Suprapubic skin (tissue), 4 donors: ENCODE measurements at regions not wholly inside any gene's neighbourhood (a gene's known extent, or its start where the extent isn't known, plus 50 kb on each side); places are given as distances from the start of the nearest gene placed in this dataset.
"Not testable (repeated sequence)": the region's sequence is repeated elsewhere in the genome, so short reads cannot be mapped to it uniquely, and the experiment has no call there.

ENCODE experiments used
- DNase-seq, 2 donors: peaks; one replicate each; pipeline ENCODE4 v3.0.0-alpha.2; 2019; ENCODE audit warnings: low spot score in 2 of 2
- H3K27ac ChIP-seq: fragments of 200-600 bp; sonication (generic); one replicate; pipeline ENCODE4 v1.5.1; 2019
- H3K27me3 ChIP-seq: fragments of 200-600 bp; sonication (generic); one replicate; pipeline ENCODE4 v1.5.1; 2019
- H3K36me3 ChIP-seq: fragments of 200-600 bp; sonication (generic); one replicate; pipeline ENCODE4 v1.5.1; 2019
- H3K4me1 ChIP-seq: fragments of 200-600 bp; sonication (generic); one replicate; pipeline ENCODE4 v1.5.1; 2019
- H3K4me3 ChIP-seq: fragments of 200-600 bp; sonication (generic); one replicate; pipeline ENCODE4 v1.5.1; 2019; ENCODE audit warnings: mild to moderate bottlenecking
- H3K9me3 ChIP-seq: fragments of 200-600 bp; sonication (generic); one replicate; pipeline ENCODE4 v1.5.1; 2019
- CTCF ChIP-seq, 2 donors: fragments of 200-600 bp in 1 of 2; fragments of 450-650 bp in 1 of 2; sonication (generic) in 1 of 2; IDR thresholded peaks; one replicate each; pipeline ENCODE4 v1.5.1; 2016 to 2019; ENCODE audit warnings: antibody characterized with exemption in 2 of 2, mild to moderate bottlenecking in 1 of 2, moderate library complexity in 1 of 2
- EP300 ChIP-seq: sonication (generic); formaldehyde crosslinking; IDR thresholded peaks from one replicate; pipeline ENCODE4 v1.6.1; 2017; ENCODE audit warnings: antibody characterized with exemption
- POLR2A ChIP-seq, 2 donors: fragments of 450-650 bp; IDR thresholded peaks; one replicate each; pipeline ENCODE4 v1.6.1; 2017; ENCODE audit warnings: antibody characterized with exemption in 2 of 2, mild to moderate bottlenecking in 2 of 2, moderate library complexity in 2 of 2
- POLR2AphosphoS5 ChIP-seq, 3 donors: sonication (generic); formaldehyde crosslinking; IDR thresholded peaks; one replicate each; pipeline ENCODE4 v1.6.1; 2017; ENCODE audit warnings: antibody characterized with exemption in 3 of 3
- WGBS: methylation state at CpG from one replicate; pipeline ENCODE4 v1.1.5; 2018; 5-methylcytosine and 5-hydroxymethylcytosine counted together

GRCh38 chr10:61818251-61818650, 83.2 kb upstream of the ARID5B start:
- not testable (repeated sequence) for H3K4me1 ChIP-seq, H3K36me3 ChIP-seq, H3K9me3 ChIP-seq, H3K4me3 ChIP-seq, H3K27ac ChIP-seq, DNase-seq, H3K27me3 ChIP-seq
- 72% methylated on average over 2 of the region's 2 CpGs for WGBS

GRCh38 chr10:61819208-61819607, 82.3 kb upstream of the ARID5B start:
- Histone ChIP-seq H3K4me3 (no peak overlapping the region), H3K27me3 (no peaks in the 10 kb centered on the region), H3K4me1 (no peaks in the 10 kb centered on the region), H3K36me3 (no peaks in the 10 kb centered on the region), H3K9me3 (no peaks in the 10 kb centered on the region), H3K27ac (no peak overlapping the region)
- WGBS = 83% methylated on average over 1 of the region's 1 CpG
- TF ChIP-seq POLR2AphosphoS5 (IDR thresholded peaks at IDR 0.05) (no peak), EP300 (no peak), POLR2A (IDR thresholded peaks at IDR 0.05) (no peak), CTCF (IDR thresholded peaks at IDR 0.05) (no peak)
- DNase-seq = no peak

GRCh38 chr10:61821153-61821552, 80.3 kb upstream of the ARID5B start:
- 73% methylated on average over 5 of the region's 5 CpGs for WGBS
- Histone ChIP-seq H3K27ac (no peak overlapping the region), H3K4me1 (no peaks in the 10 kb centered on the region), H3K36me3 (no peaks in the 10 kb centered on the region), H3K27me3 (no peaks in the 10 kb centered on the region), H3K9me3 (no peaks in the 10 kb centered on the region), H3K4me3 (no peak overlapping the region)
- DNase-seq = no peak
- TF ChIP-seq CTCF (IDR thresholded peaks at IDR 0.05) = no peak
- no peak for TF ChIP-seq EP300
- no peak for TF ChIP-seq POLR2A (IDR thresholded peaks at IDR 0.05)

GRCh38 chr10:61821693-61822092, 79.8 kb upstream of the ARID5B start:
- Histone ChIP-seq H3K4me3 (no peak overlapping the region), H3K27ac (no peak overlapping the region), H3K27me3 (no peaks in the 10 kb centered on the region), H3K36me3 (no peaks in the 10 kb centered on the region), H3K9me3 (no peaks in the 10 kb centered on the region), H3K4me1 (no peaks in the 10 kb centered on the region)
- TF ChIP-seq EP300 = no peak
- no peak for TF ChIP-seq CTCF (IDR thresholded peaks at IDR 0.05)
- WGBS = 82% methylated on average over 1 of the region's 1 CpG
- DNase-seq = no peak

GRCh38 chr10:61822096-61822495, 79.4 kb upstream of the ARID5B start:
- TF ChIP-seq CTCF (IDR thresholded peaks at IDR 0.05) = no peak
- TF ChIP-seq POLR2AphosphoS5 (IDR thresholded peaks at IDR 0.05) = no peak

DNA sequence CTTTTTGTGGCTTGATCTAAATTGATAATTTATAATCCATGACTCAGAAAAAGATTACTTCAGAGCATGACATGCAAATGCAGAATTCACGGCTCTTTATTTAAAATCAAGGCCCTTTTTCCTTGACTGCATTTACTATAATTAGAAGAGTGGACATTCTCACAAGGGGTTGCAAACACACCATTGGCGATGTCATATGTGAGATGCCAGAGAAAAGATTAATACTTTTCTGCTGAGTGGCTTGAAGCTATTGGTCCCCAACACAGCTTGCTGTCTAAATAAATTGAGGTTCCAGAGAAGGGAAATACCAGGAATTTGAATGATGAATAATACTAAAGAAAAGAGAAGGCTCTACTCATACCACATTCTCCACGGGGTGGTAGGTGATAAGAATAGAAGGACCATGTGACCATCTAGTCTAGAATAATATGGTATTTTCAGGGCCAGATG, 78.7 kb upstream of the ARID5B start:
- H3K4me1 ChIP-seq = no peaks in the 10 kb centered on the region
- no peak for TF ChIP-seq CTCF (IDR thresholded peaks at IDR 0.05)
- no peak for TF ChIP-seq EP300
- no peak for TF ChIP-seq POLR2AphosphoS5 (IDR thresholded peaks at IDR 0.05)
- TF ChIP-seq POLR2A (IDR thresholded peaks at IDR 0.05) = no peak
- no peaks in the 10 kb centered on the region for H3K36me3 ChIP-seq
- WGBS = 40% methylated on average over 3 of the region's 3 CpGs
- DNase-seq = no peak
- H3K27ac ChIP-seq = no peak overlapping the region
- no peaks in the 10 kb centered on the region for H3K9me3 ChIP-seq
- no peak overlapping the region for H3K4me3 ChIP-seq
- H3K27me3 ChIP-seq = no peaks in the 10 kb centered on the region

More at GRCh38 chr10:61822096-61822495, 79.4 kb upstream of the ARID5B start:
- DNase-seq = no peak
- H3K27ac ChIP-seq = no peak overlapping the region
- no peaks in the 10 kb centered on the region for H3K9me3 ChIP-seq
- H3K27me3 ChIP-seq = no peaks in the 10 kb centered on the region
- H3K4me3 ChIP-seq = no peak overlapping the region
- H3K36me3 ChIP-seq = no peaks in the 10 kb centered on the region
- no peaks in the 10 kb centered on the region for H3K4me1 ChIP-seq
- WGBS = 85% methylated on average over 1 of the region's 1 CpG
